HG03135 (cell line): ENCODE measurements at regions not wholly inside any gene's neighbourhood (a gene's known extent, or its start where the extent isn't known, plus 50 kb on each side); places are given as distances from the start of the nearest gene placed in this dataset.
"Not testable (repeated sequence)": the region's sequence is repeated elsewhere in the genome, so short reads cannot be mapped to it uniquely, and the experiment has no call there.

Experiments
- ATAC-seq: cut with Tn5 transposase; IDR thresholded peaks from one replicate; pipeline ENCODE4 v1.9.1; 2021; ENCODE audit warnings: mild to moderate bottlenecking, moderate library complexity; ENCODE audit not compliant: unreplicated experiment

- ATAC-seq, result no peak
Observed at GRCh38 chr3:24683090-24683489, 188.4 kb upstream of the THRB start.

GRCh38 chr3:24683633-24684384 lies 189.2 kb upstream of the THRB start:
- ATAC-seq, result no peak

GRCh38 chr3:24684506-24685023 lies 189.9 kb upstream of the THRB start:
- ATAC-seq, result no peak

GRCh38 chr3:24686808-24687207 lies 192.2 kb upstream of the THRB start:
- ATAC-seq, result no peak

- no peak for ATAC-seq
Observed at GRCh38 chr3:24687671-24688070, 193.0 kb upstream of the THRB start.

- ATAC-seq, result no peak
Observed at GRCh38 chr3:24688446-24689148, 193.9 kb upstream of the THRB start.

- no peak for ATAC-seq
Observed at GRCh38 chr3:24689353-24689752, 194.7 kb upstream of the THRB start.

- no peak for ATAC-seq
Observed at GRCh38 chr3:24690777-24691176, 196.1 kb upstream of the THRB start.

- ATAC-seq, result not testable (repeated sequence)
Observed at GRCh38 chr3:24699078-24699477, 204.4 kb upstream of the THRB start.

- ATAC-seq, result no peak
Observed at GRCh38 chr3:24704496-24704895, 209.8 kb upstream of the THRB start.

GRCh38 chr3:24707936-24708335 lies 213.3 kb upstream of the THRB start:
- no peak for ATAC-seq

GRCh38 chr3:24709956-24710355 lies 215.3 kb upstream of the THRB start:
- no peak for ATAC-seq

GRCh38 chr3:24713516-24713915 lies 218.9 kb upstream of the THRB start:
- ATAC-seq, result no peak

- no peak for ATAC-seq
Observed at GRCh38 chr3:24714436-24714835, 219.8 kb upstream of the THRB start.

- no peak for ATAC-seq
Observed at GRCh38 chr3:24715171-24715792, 220.6 kb upstream of the THRB start.

- no peak for ATAC-seq
Observed at GRCh38 chr3:24722087-24722486, 227.4 kb upstream of the THRB start.

GRCh38 chr3:24725514-24726255 lies 231.0 kb upstream of the THRB start:
- no peak for ATAC-seq

GRCh38 chr3:24726423-24726822 lies 231.8 kb upstream of the THRB start:
- ATAC-seq, result no peak

- no peak for ATAC-seq
Observed at GRCh38 chr3:24730173-24730572, 235.5 kb upstream of the THRB start.

- no peak for ATAC-seq
Observed at GRCh38 chr3:24734019-24734418, 239.4 kb upstream of the THRB start.

- no peak for ATAC-seq
Observed at GRCh38 chr3:24736701-24737100, 242.1 kb upstream of the THRB start.
